ENCODE measurements at regions not wholly inside any gene's neighbourhood (a gene's known extent, or its start where the extent isn't known, plus 50 kb on each side); places are given as distances from the start of the nearest gene placed in this dataset.

- no peak for TF ChIP-seq CTCF (IDR thresholded peaks at IDR 0.05; ENCODE audit: borderline replicate concordance, extremely low read depth, low read length, poor library complexity, severe bottlenecking)
- TF ChIP-seq EZH2 (IDR thresholded peaks at IDR 0.05; ENCODE audit: borderline replicate concordance, low read depth, low read length, severe bottlenecking), result no peak
Observed at GRCh38 chr5:155839251-155840037, 487.5 kb upstream of the SGCD start.

All from DND-41 (cell line).